Heart right ventricle (tissue), 16 donors: ENCODE measurements at regions not wholly inside any gene's neighbourhood (a gene's known extent, or its start where the extent isn't known, plus 50 kb on each side); places are given as distances from the start of the nearest gene placed in this dataset.

Experiments
- ATAC-seq, 8 donors: fragments of 200-7000 bp; cut with Tn5 transposase; one replicate each; pipeline ENCODE4 v1.9.1; 2020; ENCODE audit warnings: mild to moderate bottlenecking in 8 of 8, moderate library complexity in 8 of 8, moderate number of reproducible peaks in 1 of 8
- DNase-seq, 2 donors: peaks; one replicate each; pipeline ENCODE4 v3.0.0-alpha.2; 2020
- H3K27ac ChIP-seq, 10 donors: fragments of 200-600 bp; sonication (generic) in 2 of 10; one replicate each; pipeline versions ENCODE4 v1.5.0 to v1.8.0; 2020 to 2022; ENCODE audit warnings: mild to moderate bottlenecking in 3 of 10
- H3K27me3 ChIP-seq, 7 donors: fragments of 200-600 bp; one replicate each; pipeline ENCODE4 v1.8.0; 2021 to 2022; ENCODE audit warnings: mild to moderate bottlenecking in 2 of 7
- H3K36me3 ChIP-seq, 9 donors: fragments of 200-600 bp; sonication (generic) in 1 of 9; one replicate each; pipeline versions ENCODE4 v1.5.0 to v1.8.0; 2020 to 2022; ENCODE audit warnings: mild to moderate bottlenecking in 2 of 9
- H3K4me1 ChIP-seq, 9 donors: fragments of 200-600 bp; sonication (generic) in 1 of 9; one replicate each; pipeline versions ENCODE4 v1.5.0 to v1.8.0; 2020 to 2022; ENCODE audit warnings: mild to moderate bottlenecking in 4 of 9
- H3K4me3 ChIP-seq, 10 donors: fragments of 200-600 bp; sonication (generic) in 2 of 10; one replicate each; pipeline versions ENCODE4 v1.5.0 to v1.8.0; 2020 to 2022; ENCODE audit warnings: mild to moderate bottlenecking in 7 of 10, moderate library complexity in 2 of 10
- H3K9me3 ChIP-seq, 11 donors: fragments of 200-600 bp in 10 of 11; sonication (generic) in 2 of 11; one replicate each; pipeline versions ENCODE4 v1.5.0 to v1.8.0; 2013 to 2022; ENCODE audit warnings: mild to moderate bottlenecking in 2 of 11, control low read depth in 1 of 11, moderate library complexity in 1 of 11
- CTCF ChIP-seq, 9 donors: fragments of 200-600 bp; sonication (generic) in 2 of 9; IDR thresholded peaks; one replicate each; pipeline versions ENCODE4 v1.5.0 to v1.8.0; 2021 to 2022; ENCODE audit warnings: antibody characterized with exemption in 9 of 9, mild to moderate bottlenecking in 5 of 9, moderate library complexity in 1 of 9
- WGBS, 2 donors: extraction: QIAGEN DNeasy Blood & Tissue Kit; methylation state at CpG; one replicate each; pipeline ENCODE4 v1.1.7; 2013; ENCODE audit warnings: inconsistent platforms in 1 of 2; 5-methylcytosine and 5-hydroxymethylcytosine counted together
- intact Hi-C, 10 donors: fragments of 100-400 bp; cut with DNase I; formaldehyde crosslinking; loops; one replicate each; pipeline versions ENCODE4 v1.11.1 to v1.14.2; 2022
- donor health status: Arrhythmogenic right ventricular cardiomyopathy.
- donor health status: ischemic (EF 13 %, LVEDD 7.1; RV severe dilation, severe dysfunction).
- donor health status: healthy with polysubstance abuse.
- donor health status: DM: no; HTN: yes; CAD: no.
- donor health status: DM: no; HTN: no; CAD: no.
- donor health status: ischemic (EF 25% LVEDD 6.9; RV normal size, moderate dysfunction).
- donor health status: ischemic (EF 25% LVEDD 5.7; RV mildly dilated, moderate dysfunction).
- donor health status: healthy.
- donor health status: DM: yes; HTN: yes; CAD: no.
- donor health status: Ischemic cardiomyopathy.
- donor health status: ischemic (EF 35%, LVEDD 5.7; RV mildly dilated, moderate dysfunction).
- donor health status: nonischemic (EF 11% LVEDD 7.7; RV severe dilation, severe dysfunction).
- donor health status: DM: yes; HTN: yes; CAD: no.
- donor health status: PGD.
- donor health status: ischemic (EF 29% LVEDD 5.4; RV normal size, mild dysfunction).
- donor health status: nonischemic (EF 23%, LVEDD 6.1; RV moderate dilation, normal function).

DNA sequence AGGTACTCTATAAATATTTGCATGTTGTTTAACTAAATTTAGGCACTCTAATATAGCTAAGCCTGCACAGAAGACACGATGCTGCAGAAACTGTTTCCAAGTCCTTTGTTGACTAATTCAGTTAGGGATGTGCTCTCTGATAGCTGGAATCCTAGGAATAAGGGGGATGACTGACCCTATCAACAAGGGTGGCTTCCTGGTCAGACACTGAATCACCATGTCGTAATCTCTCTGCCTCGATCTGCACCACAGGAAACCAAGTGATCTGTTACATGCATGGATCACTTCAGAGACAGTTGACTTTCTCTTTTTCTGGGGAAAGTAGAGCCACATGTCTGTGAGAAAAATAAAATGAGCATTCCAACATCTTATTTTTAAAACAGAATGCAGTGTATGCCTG, 169.1 kb downstream of the GUCY2F start:
- ATAC-seq (no peak), DNase-seq (no peak)
- Histone ChIP-seq H3K36me3 (no peaks in the 10 kb centered on the region), H3K4me1 (no peaks in the 10 kb centered on the region), H3K27ac (no peak overlapping the region), H3K4me3 (no peak overlapping the region), H3K9me3 (peaks cover 0 to 7% (median 0%) of the 10 kb centered on the region in 11 donors), H3K27me3 (peaks cover 0 to 9% (median 0%) of the 10 kb centered on the region in 7 donors)
- 22 to 28% methylated on average over 3 of the region's 3 CpGs for WGBS, 2 donors
- intact Hi-C loops = no loop called here
- TF ChIP-seq CTCF (IDR thresholded peaks at IDR 0.05) = no peak

- TF ChIP-seq CTCF (IDR thresholded peaks at IDR 0.05) = no peak
- DNase-seq (no peak), ATAC-seq (no peak)
- no peak overlapping the region for H3K27ac ChIP-seq
- peaks cover 0 to 13% (median 0%) of the 10 kb centered on the region in 7 donors for H3K27me3 ChIP-seq
- no peaks in the 10 kb centered on the region for H3K36me3 ChIP-seq
- H3K4me1 ChIP-seq = no peaks in the 10 kb centered on the region
- H3K9me3 ChIP-seq = peaks cover 0 to 4% (median 0%) of the 10 kb centered on the region in 11 donors
- intact Hi-C loops = no loop called here
- WGBS, 2 donors = 80 to 82% methylated on average over 8 of the region's 8 CpGs
- H3K4me3 ChIP-seq = no peak overlapping the region
Observed at GRCh38 chrX:109310031-109310430, 171.9 kb downstream of the GUCY2F start.

DNA sequence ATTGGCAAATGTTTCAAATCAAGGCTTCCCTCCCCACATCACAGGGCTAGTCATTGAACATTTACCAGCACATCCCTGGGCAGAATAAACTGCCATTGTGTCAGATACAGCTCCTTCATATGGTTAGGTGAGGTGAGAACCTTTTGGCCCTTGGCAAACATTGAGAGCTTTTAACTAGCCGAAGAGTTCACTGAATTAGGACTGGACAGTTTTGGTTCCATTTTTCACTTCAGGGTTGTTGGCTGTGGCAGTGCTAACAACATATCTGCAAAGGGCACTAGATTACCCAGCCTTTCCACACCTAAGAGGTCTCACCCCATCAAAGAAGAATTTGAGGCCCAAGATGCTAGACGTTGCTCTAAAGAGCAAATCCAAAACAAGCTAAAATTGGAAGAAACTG, 180.7 kb downstream of the GUCY2F start:
- DNase-seq (no peak), ATAC-seq (no peak)
- Histone ChIP-seq H3K4me1 (no peaks in the 10 kb centered on the region), H3K36me3 (no peaks in the 10 kb centered on the region), H3K9me3 (no peaks in the 10 kb centered on the region), H3K27me3 (peaks cover 0 to 35% (median 0%) of the 10 kb centered on the region in 7 donors), H3K27ac (no peak overlapping the region), H3K4me3 (no peak overlapping the region)
- no peak for TF ChIP-seq CTCF (IDR thresholded peaks at IDR 0.05)
- intact Hi-C loops = no loop called here
- WGBS, 2 donors = 66 to 69% methylated on average over 2 of the region's 2 CpGs

GRCh38 chrX:109300415-109300814, 181.5 kb downstream of the GUCY2F start:
- TF ChIP-seq CTCF (IDR thresholded peaks at IDR 0.05) = no peak
- no peaks in the 10 kb centered on the region for H3K9me3 ChIP-seq
- no peak overlapping the region for H3K27ac ChIP-seq
- intact Hi-C loops = no loop called here
- H3K4me1 ChIP-seq = no peaks in the 10 kb centered on the region
- ATAC-seq (no peak), DNase-seq (no peak)
- H3K36me3 ChIP-seq = no peaks in the 10 kb centered on the region
- H3K27me3 ChIP-seq = peaks cover 0 to 36% (median 0%) of the 10 kb centered on the region in 7 donors
- 65 to 66% methylated on average over 1 of the region's 1 CpG for WGBS, 2 donors
- H3K4me3 ChIP-seq = no peak overlapping the region
